Fibroblast of the aortic adventitia (primary cell): ENCODE measurements at regions not wholly inside any gene's neighbourhood (a gene's known extent, or its start where the extent isn't known, plus 50 kb on each side); places are given as distances from the start of the nearest gene placed in this dataset.

ENCODE experiments used
- DNase-seq: peaks from one replicate; pipeline ENCODE4 v3.0.0-alpha.2; 2010; ENCODE audit warnings: low read depth
- H3K4me3 ChIP-seq: 2 replicates; pipeline ENCODE4 v1.5.1; 2011; ENCODE audit warnings: low read depth, mild to moderate bottlenecking, control low read depth, low read length, moderate library complexity
- TF ChIP-seq, protein P1 (sequence below): IDR thresholded peaks from 2 replicates; pipeline ENCODE4 v1.5.1; 2011; ENCODE audit warnings: mild to moderate bottlenecking, low read length, control low read depth, inconsistent platforms; ENCODE audit not compliant: insufficient read depth

DNA sequence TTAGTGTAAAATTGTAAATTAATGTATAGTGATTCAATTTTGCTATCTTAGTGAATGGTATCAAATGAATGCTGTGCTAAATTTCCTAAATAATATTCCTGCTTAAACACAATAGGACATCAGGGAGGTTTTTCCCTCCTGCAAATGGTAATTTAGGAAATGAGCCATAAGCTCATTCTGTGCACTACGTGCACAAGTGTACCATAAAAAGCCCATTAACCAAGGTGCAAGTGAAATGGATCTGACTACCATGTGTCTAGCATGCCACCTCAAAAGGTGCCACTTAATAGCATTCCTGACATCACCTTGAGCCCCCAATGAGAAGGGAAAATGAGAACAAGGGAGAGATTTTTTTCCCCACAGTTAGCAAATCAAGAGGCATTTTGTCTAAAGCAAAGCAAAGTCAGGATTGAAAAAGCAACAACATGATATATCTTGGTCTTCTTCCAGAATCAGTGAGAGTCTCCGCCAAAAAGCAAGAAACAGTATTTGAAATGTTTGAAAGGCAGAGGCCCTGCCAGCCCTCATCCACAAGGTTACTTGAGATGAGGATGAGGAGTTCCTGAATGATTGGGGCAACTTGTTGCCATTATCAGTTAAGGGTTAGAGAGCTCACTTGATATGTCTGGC, 334.2 kb upstream of the RSPO3 start:
- DNase-seq, result peak; percentile 30
- no peak overlapping the region for H3K4me3 ChIP-seq
- TF ChIP-seq, protein P1, sequence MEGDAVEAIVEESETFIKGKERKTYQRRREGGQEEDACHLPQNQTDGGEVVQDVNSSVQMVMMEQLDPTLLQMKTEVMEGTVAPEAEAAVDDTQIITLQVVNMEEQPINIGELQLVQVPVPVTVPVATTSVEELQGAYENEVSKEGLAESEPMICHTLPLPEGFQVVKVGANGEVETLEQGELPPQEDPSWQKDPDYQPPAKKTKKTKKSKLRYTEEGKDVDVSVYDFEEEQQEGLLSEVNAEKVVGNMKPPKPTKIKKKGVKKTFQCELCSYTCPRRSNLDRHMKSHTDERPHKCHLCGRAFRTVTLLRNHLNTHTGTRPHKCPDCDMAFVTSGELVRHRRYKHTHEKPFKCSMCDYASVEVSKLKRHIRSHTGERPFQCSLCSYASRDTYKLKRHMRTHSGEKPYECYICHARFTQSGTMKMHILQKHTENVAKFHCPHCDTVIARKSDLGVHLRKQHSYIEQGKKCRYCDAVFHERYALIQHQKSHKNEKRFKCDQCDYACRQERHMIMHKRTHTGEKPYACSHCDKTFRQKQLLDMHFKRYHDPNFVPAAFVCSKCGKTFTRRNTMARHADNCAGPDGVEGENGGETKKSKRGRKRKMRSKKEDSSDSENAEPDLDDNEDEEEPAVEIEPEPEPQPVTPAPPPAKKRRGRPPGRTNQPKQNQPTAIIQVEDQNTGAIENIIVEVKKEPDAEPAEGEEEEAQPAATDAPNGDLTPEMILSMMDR, result no peak

DNA sequence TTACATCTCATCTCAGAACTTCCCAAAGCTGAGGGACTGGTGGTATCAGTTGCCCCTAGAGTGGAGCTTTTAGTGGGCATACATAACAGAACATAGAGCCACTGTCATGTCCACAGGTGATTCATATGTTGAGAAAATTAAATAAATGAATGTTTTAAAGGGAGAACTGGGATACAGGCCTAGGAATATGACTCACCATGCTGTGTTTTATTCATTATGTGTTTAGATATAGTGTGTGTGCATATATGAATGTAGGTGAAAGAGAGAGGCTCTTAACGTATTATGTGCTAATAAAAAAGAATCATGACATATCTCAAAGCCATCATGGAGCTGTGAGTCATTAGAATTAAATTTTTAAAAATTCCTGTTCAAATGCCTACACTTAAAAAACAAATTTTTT, 332.2 kb upstream of the RSPO3 start:
- no peak overlapping the region for H3K4me3 ChIP-seq
- TF ChIP-seq, protein P1, result no peak
- DNase-seq, result peak; percentile 45

DNA sequence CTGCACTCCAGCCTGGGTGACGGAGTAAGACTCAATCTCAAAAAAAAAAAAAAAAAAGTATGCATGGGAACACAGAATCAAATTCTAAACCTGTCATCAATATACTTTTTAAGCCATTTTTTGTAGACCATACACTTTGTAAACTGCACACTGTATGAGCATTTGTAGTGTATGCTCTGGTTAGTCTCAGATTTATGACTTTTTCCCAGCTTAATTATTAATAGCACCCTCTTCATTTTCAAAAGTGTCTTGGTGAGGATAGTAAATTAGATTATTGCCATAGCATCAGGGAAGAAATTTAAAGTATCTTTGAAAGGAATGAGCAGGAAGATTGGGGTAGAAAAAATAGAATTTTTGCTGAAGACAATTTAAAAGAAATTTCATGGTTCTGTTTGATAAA, 330.8 kb upstream of the RSPO3 start:
- DNase-seq, result no peak
- TF ChIP-seq, protein P1, result no peak
- H3K4me3 ChIP-seq, result no peak overlapping the region

DNA sequence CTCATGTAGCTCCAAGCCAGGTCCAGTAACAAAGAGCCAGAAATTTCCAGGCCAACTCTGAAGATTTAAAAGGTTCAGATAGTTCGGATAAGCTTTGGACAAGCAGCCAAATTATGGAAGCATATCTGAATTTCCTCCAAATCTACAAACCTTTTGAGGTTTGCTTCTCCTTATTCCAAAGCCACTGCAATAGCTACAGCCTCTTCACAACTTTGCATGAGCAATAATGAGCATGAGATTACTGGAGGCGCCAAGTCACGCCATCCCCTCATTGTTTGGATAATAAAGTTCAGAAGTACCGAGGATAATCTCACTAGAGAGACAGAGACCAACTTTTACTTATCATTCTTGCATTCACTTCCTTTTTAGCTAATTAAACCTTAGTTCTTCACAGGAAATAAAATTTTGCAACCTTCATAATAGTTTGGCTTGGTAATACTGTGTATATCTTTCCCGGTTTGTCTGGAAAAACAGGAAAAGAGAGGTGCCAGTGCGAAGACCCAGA, 329.6 kb upstream of the RSPO3 start:
- peak; percentile 83 for DNase-seq
- TF ChIP-seq, protein P1, result no peak
- no peak overlapping the region for H3K4me3 ChIP-seq

DNA sequence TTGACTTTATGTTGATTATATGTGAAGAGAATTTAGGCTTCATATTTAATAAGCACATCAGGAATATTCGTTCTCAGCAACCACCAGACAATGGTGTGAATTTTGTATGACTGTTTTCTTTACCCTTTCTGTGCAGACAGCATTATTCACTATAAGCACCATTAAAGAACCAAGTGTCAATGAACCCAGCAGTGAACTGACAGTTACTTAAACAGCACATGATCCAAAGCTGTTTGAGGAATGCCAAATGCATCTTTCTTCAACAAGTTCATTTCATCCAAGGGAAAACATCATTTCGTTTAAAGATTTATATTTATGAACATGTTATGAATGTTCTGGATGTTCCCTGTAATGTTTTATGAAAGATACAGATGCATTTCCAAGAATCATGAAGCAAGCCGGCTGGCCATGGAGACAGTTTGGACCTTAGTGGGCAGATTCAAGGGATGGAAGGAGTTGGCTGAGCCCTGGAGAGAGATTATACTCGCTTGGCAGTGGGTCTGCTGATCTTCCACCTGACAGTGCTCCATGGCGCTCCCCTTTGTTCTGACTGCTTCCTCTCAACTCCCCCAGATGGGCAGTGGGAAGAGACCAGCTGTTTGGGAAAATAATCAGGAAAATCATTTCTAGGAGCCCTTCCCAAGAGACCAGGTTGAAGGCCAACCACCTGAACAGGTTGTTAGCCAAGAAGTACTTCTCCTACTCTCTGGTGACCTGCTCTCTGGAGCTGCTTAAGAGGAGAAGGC, 326.0 kb upstream of the RSPO3 start:
- TF ChIP-seq, protein P1, result no peak
- no peak for DNase-seq
- no peak overlapping the region for H3K4me3 ChIP-seq

DNA sequence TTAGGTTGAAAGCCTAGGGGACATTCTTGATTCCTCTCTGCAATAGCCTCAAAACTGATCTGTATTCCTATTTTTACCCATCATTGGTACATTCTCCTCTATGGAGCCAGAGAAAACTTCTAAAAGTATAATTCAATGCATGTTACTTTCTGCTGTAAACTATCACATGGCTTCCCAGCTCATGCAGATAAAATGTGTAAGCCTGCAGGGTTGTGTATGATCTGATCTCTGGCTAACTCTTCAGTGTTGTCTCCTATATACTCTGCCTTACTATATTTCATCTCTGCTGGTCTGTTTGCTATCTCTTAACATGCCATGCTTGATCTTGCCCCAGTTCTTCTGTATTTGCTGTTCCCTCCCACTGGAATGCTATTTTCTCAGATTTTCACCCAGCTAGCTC, 323.3 kb upstream of the RSPO3 start:
- no peak for DNase-seq
- TF ChIP-seq, protein P1, result no peak
- no peak overlapping the region for H3K4me3 ChIP-seq
